Neuronal stem cell (in vitro differentiated cells): ENCODE measurements at regions not wholly inside any gene's neighbourhood (a gene's known extent, or its start where the extent isn't known, plus 50 kb on each side); places are given as distances from the start of the nearest gene placed in this dataset.

ENCODE experiments used
- DNase-seq: peaks from one replicate; pipeline ENCODE4 v3.0.0-alpha.2; 2013; ENCODE audit warnings: low spot score
- H2AFZ ChIP-seq: one replicate; pipeline ENCODE4 v1.6.1; 2013; ENCODE audit warnings: mild to moderate bottlenecking, low read length, inconsistent platforms
- H2AK5ac ChIP-seq: 2 replicates; pipeline ENCODE4 v1.6.1; 2013; ENCODE audit warnings: low read depth, mild to moderate bottlenecking, inconsistent platforms, low read length, moderate library complexity, mixed read lengths
- H2BK120ac ChIP-seq: 2 replicates; pipeline ENCODE4 v1.6.1; 2013; ENCODE audit warnings: low read depth, mild to moderate bottlenecking, inconsistent platforms, low read length, moderate library complexity, mixed read lengths
- H2BK12ac ChIP-seq: one replicate; pipeline ENCODE4 v1.6.1; 2013; ENCODE audit warnings: low read length, inconsistent platforms
- H2BK15ac ChIP-seq: 2 replicates; pipeline ENCODE4 v1.6.1; 2013; ENCODE audit warnings: mild to moderate bottlenecking, low read length, inconsistent platforms, mixed read lengths
- H2BK5ac ChIP-seq: one replicate; pipeline ENCODE4 v1.6.1; 2013; ENCODE audit warnings: inconsistent platforms, mild to moderate bottlenecking, low read length, moderate library complexity
- H3K14ac ChIP-seq: one replicate; pipeline ENCODE4 v1.6.1; 2013; ENCODE audit warnings: low read length, inconsistent platforms
- H3K18ac ChIP-seq: 2 replicates; pipeline ENCODE4 v1.6.1; 2013; ENCODE audit warnings: low read length, inconsistent platforms
- H3K23ac ChIP-seq: 2 replicates; pipeline ENCODE4 v1.6.1; 2013; ENCODE audit warnings: low read depth, mild to moderate bottlenecking, mixed read lengths, low read length, inconsistent platforms; ENCODE audit not compliant: poor library complexity
- H3K27ac ChIP-seq: replicated peaks from 3 replicates; pipeline ENCODE4 v1.5.1; 2013; ENCODE audit warnings: low read length, inconsistent platforms
- H3K27me3 ChIP-seq, 3 experiments: 2 replicates each; pipeline ENCODE4 v1.6.1; 2013; ENCODE audit warnings: low read length in 3 of 3, mild to moderate bottlenecking in 2 of 3, inconsistent platforms in 1 of 3, low read depth in 1 of 3, mixed read lengths in 1 of 3, moderate library complexity in 1 of 3; ENCODE audit not compliant: control insufficient read depth in 3 of 3, insufficient read depth in 3 of 3
- H3K36me3 ChIP-seq, 2 donors: replicated peaks in 1 of 2; 2 replicates each; pipeline ENCODE4 v1.6.1; 2013; ENCODE audit warnings: low read length in 2 of 2; ENCODE audit not compliant: control insufficient read depth in 2 of 2, insufficient read depth in 2 of 2
- H3K4ac ChIP-seq: 2 replicates; pipeline ENCODE4 v1.6.1; 2013; ENCODE audit warnings: inconsistent platforms, mild to moderate bottlenecking, low read length, moderate library complexity
- H3K4me1 ChIP-seq, 2 donors: 1 replicate in 1 of 2; 2 replicates in 1 of 2; pipeline ENCODE4 v1.6.1; 2013; ENCODE audit warnings: low read length in 2 of 2, low read depth in 1 of 2; ENCODE audit not compliant: control insufficient read depth in 2 of 2, insufficient read depth in 1 of 2
- H3K4me2 ChIP-seq: one replicate; pipeline ENCODE4 v1.6.1; 2013; ENCODE audit warnings: mild to moderate bottlenecking, low read length, inconsistent platforms; ENCODE audit not compliant: insufficient read depth, poor library complexity, severe bottlenecking
- H3K4me3 ChIP-seq, 2 donors: 2 replicates each; pipeline ENCODE4 v1.5.1; 2013; ENCODE audit warnings: low read length in 2 of 2, mild to moderate bottlenecking in 2 of 2, inconsistent platforms in 1 of 2, moderate library complexity in 1 of 2
- H3K79me1 ChIP-seq: one replicate; pipeline ENCODE4 v1.6.1; 2013; ENCODE audit warnings: low read depth, mild to moderate bottlenecking, inconsistent platforms, low read length, moderate library complexity
- H3K9ac ChIP-seq: one replicate; pipeline ENCODE4 v1.6.1; 2013; ENCODE audit warnings: mild to moderate bottlenecking, low read depth, low read length, inconsistent platforms; ENCODE audit not compliant: poor library complexity
- H3K9me3 ChIP-seq, 2 donors: replicated peaks in 1 of 2; 2 replicates each; pipeline versions ENCODE3 to v1.6.1; 2013; ENCODE audit warnings: low read length in 2 of 2, mild to moderate bottlenecking in 2 of 2, inconsistent platforms in 1 of 2, low read depth in 1 of 2, mixed read lengths in 1 of 2, moderate library complexity in 1 of 2; ENCODE audit not compliant: control insufficient read depth in 2 of 2, insufficient read depth in 1 of 2
- H4K8ac ChIP-seq: one replicate; pipeline ENCODE4 v1.6.1; 2013; ENCODE audit warnings: low read depth, mild to moderate bottlenecking, inconsistent platforms, low read length, moderate library complexity
- H4K91ac ChIP-seq: one replicate; pipeline ENCODE4 v1.6.1; 2013; ENCODE audit warnings: low read length, low read depth, mild to moderate bottlenecking, inconsistent platforms; ENCODE audit not compliant: poor library complexity
- WGBS, 2 donors: extraction: QIAGEN DNeasy Blood & Tissue Kit; methylation state at CpG; one replicate each; pipeline ENCODE4 v1.1.7; 2013; ENCODE audit warnings: missing lambda C conversion rate in 2 of 2, mixed read lengths in 1 of 2; ENCODE audit not compliant: insufficient read length in 2 of 2, insufficient replicate concordance in 1 of 2; ENCODE audit errors: extremely low coverage in 2 of 2; 5-methylcytosine and 5-hydroxymethylcytosine counted together

- no peak overlapping the region for H2BK120ac ChIP-seq
- H3K23ac ChIP-seq: no peak overlapping the region
- no peak overlapping the region for H2BK5ac ChIP-seq
- H3K36me3 ChIP-seq: no peaks in the 10 kb centered on the region
- H3K9me3 ChIP-seq: no peaks in the 10 kb centered on the region
- H3K4ac ChIP-seq: no peak overlapping the region
- H3K14ac ChIP-seq: no peak overlapping the region
- no peaks in the 10 kb centered on the region for H3K27me3 ChIP-seq
- no CpG with 5 or more reads among the region's 9 CpGs for WGBS, 2 donors
- H2AK5ac ChIP-seq: no peak overlapping the region
- peaks cover 8 to 12% of the 10 kb centered on the region in 2 donors for H3K4me1 ChIP-seq
- H4K8ac ChIP-seq: no peak overlapping the region
- no peak overlapping the region for H2AFZ ChIP-seq
- H3K79me1 ChIP-seq: no peaks in the 10 kb centered on the region
- no peak overlapping the region for H2BK15ac ChIP-seq
- no peak overlapping the region for H3K9ac ChIP-seq
- no peak overlapping the region for H3K18ac ChIP-seq
- H3K4me3 ChIP-seq: no peak overlapping the region
- H2BK12ac ChIP-seq: no peak overlapping the region
- H3K4me2 ChIP-seq: no peak overlapping the region
- no peak overlapping the region for H4K91ac ChIP-seq
- peak overlapping the region; percentile 52 for H3K27ac ChIP-seq
- DNase-seq: no peak
Observed at GRCh38 chr6:144652292-144652891, 367.3 kb downstream of the UTRN start.

- no peak overlapping the region for H2BK120ac ChIP-seq
Observed at GRCh38 chr6:144653885-144654505, 368.9 kb downstream of the UTRN start.

GRCh38 chr6:144654506-144654905, 369.4 kb downstream of the UTRN start:
- Histone ChIP-seq H3K27ac (no peak overlapping the region), H3K4me2 (no peak overlapping the region), H3K14ac (no peak overlapping the region), H3K9me3 (no peaks in the 10 kb centered on the region), H4K91ac (no peak overlapping the region), H3K18ac (no peak overlapping the region), H2BK5ac (no peak overlapping the region), H3K4me1 (peaks cover 11 to 22% of the 10 kb centered on the region in 2 donors), H3K23ac (no peak overlapping the region), H2BK15ac (no peak overlapping the region), H3K9ac (no peak overlapping the region), H2AFZ (no peak overlapping the region), H3K36me3 (no peaks in the 10 kb centered on the region), H3K4ac (no peak overlapping the region), H2BK120ac (no peak overlapping the region), H3K4me3 (no peak overlapping the region), H4K8ac (no peak overlapping the region), H3K27me3 (no peaks in the 10 kb centered on the region), H3K79me1 (no peaks in the 10 kb centered on the region), H2AK5ac (no peak overlapping the region), H2BK12ac (no peak overlapping the region)
- DNase-seq: no peak
- WGBS, 2 donors: no CpG with 5 or more reads among the region's 1 CpG

More at GRCh38 chr6:144653885-144654505, 368.9 kb downstream of the UTRN start:
- Histone ChIP-seq H3K4me3 (no peak overlapping the region), H3K4me1 (peaks cover 8 to 17% of the 10 kb centered on the region in 2 donors), H2AFZ (no peak overlapping the region), H3K18ac (no peak overlapping the region), H3K79me1 (no peaks in the 10 kb centered on the region), H3K36me3 (no peaks in the 10 kb centered on the region), H3K9ac (no peak overlapping the region), H3K23ac (no peak overlapping the region), H3K4ac (no peak overlapping the region), H2BK15ac (no peak overlapping the region), H3K9me3 (no peaks in the 10 kb centered on the region), H4K8ac (no peak overlapping the region), H2BK12ac (no peak overlapping the region), H3K27me3 (no peaks in the 10 kb centered on the region), H3K27ac (no peak overlapping the region), H3K14ac (no peak overlapping the region), H3K4me2 (no peak overlapping the region), H2AK5ac (no peak overlapping the region), H4K91ac (no peak overlapping the region), H2BK5ac (no peak overlapping the region)
- no peak for DNase-seq
- no CpG with 5 or more reads among the region's 6 CpGs for WGBS, 2 donors

GRCh38 chr6:144655376-144655775, 370.2 kb downstream of the UTRN start:
- H4K91ac ChIP-seq: no peak overlapping the region
- H3K4ac ChIP-seq: no peak overlapping the region
- no peak overlapping the region for H2BK15ac ChIP-seq
- H3K4me3 ChIP-seq: no peak overlapping the region
- peaks cover 15 to 31% of the 10 kb centered on the region in 2 donors for H3K4me1 ChIP-seq
- no peak for DNase-seq
- no peak overlapping the region for H3K14ac ChIP-seq
- H2AFZ ChIP-seq: no peak overlapping the region
- H4K8ac ChIP-seq: no peak overlapping the region
- WGBS, 2 donors: no CpG with 5 or more reads among the region's 1 CpG
- no peaks in the 10 kb centered on the region for H3K9me3 ChIP-seq
- no peak overlapping the region for H3K18ac ChIP-seq
- no peaks in the 10 kb centered on the region for H3K79me1 ChIP-seq
- no peak overlapping the region for H2BK120ac ChIP-seq
- H3K23ac ChIP-seq: no peak overlapping the region
- H3K27ac ChIP-seq: no peak overlapping the region
- no peaks in the 10 kb centered on the region for H3K27me3 ChIP-seq
- H3K36me3 ChIP-seq: no peaks in the 10 kb centered on the region
- no peak overlapping the region for H2BK12ac ChIP-seq
- no peak overlapping the region for H3K9ac ChIP-seq
- no peak overlapping the region for H3K4me2 ChIP-seq
- H2BK5ac ChIP-seq: no peak overlapping the region
- H2AK5ac ChIP-seq: no peak overlapping the region
